ENCODE measurements at regions not wholly inside any gene's neighbourhood (a gene's known extent, or its start where the extent isn't known, plus 50 kb on each side); places are given as distances from the start of the nearest gene placed in this dataset.

DNA sequence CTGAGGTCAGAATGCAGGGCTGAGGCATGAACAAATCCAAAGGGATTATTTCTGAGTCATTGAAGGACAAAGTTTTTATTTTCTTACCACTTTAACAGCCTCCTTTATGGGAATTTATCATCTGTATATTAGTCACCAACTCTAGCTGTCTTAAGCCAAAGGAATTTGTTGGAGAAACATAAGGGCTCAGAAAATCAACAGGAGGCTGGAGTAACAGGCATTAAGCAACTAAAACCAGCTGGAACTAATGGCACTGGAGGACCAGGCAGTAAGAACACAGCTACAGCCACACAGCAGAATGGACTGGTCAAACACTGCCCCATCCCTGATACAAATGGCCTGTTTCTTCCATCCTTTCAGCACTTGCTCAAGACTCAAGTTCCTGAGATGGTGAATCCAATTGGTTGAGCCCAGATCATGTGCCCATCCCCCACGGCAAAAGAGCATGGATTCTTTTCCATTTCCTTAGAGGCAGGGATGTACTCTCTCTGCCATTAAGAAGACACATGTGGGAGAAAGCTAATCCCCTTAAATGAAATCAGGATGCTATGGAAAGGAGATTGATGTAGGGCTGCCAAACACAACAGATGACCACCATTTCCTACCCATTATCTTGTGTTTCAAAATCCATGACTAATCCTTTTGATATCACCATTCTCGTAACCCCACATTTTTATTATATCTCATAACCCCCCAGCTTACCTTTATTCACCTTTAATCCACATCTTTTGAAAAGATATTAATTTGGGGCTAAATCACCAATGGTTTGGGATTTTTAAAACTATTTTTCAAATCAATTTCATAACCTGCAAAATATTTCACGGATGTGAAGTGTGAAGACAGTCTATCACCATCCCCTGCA, 157.0 kb upstream of the FNDC3A start:
- TF ChIP-seq, protein P1, sequence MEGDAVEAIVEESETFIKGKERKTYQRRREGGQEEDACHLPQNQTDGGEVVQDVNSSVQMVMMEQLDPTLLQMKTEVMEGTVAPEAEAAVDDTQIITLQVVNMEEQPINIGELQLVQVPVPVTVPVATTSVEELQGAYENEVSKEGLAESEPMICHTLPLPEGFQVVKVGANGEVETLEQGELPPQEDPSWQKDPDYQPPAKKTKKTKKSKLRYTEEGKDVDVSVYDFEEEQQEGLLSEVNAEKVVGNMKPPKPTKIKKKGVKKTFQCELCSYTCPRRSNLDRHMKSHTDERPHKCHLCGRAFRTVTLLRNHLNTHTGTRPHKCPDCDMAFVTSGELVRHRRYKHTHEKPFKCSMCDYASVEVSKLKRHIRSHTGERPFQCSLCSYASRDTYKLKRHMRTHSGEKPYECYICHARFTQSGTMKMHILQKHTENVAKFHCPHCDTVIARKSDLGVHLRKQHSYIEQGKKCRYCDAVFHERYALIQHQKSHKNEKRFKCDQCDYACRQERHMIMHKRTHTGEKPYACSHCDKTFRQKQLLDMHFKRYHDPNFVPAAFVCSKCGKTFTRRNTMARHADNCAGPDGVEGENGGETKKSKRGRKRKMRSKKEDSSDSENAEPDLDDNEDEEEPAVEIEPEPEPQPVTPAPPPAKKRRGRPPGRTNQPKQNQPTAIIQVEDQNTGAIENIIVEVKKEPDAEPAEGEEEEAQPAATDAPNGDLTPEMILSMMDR (IDR thresholded peaks at IDR 0.05) = no peak
- peak; percentile 89 for TF ChIP-seq FOSL2 (IDR thresholded peaks at IDR 0.05; ENCODE audit: borderline replicate concordance, low read depth)
- TF ChIP-seq YY1 (IDR thresholded peaks at IDR 0.05; ENCODE audit: low read depth) = no peak
- no peak for TF ChIP-seq GATA2 (CRISPR knock-in tag; IDR thresholded peaks at IDR 0.05)
- TF ChIP-seq MXI1 (IDR thresholded peaks at IDR 0.05; ENCODE audit: low read depth, low read length) = no peak
- TF ChIP-seq, protein P2, sequence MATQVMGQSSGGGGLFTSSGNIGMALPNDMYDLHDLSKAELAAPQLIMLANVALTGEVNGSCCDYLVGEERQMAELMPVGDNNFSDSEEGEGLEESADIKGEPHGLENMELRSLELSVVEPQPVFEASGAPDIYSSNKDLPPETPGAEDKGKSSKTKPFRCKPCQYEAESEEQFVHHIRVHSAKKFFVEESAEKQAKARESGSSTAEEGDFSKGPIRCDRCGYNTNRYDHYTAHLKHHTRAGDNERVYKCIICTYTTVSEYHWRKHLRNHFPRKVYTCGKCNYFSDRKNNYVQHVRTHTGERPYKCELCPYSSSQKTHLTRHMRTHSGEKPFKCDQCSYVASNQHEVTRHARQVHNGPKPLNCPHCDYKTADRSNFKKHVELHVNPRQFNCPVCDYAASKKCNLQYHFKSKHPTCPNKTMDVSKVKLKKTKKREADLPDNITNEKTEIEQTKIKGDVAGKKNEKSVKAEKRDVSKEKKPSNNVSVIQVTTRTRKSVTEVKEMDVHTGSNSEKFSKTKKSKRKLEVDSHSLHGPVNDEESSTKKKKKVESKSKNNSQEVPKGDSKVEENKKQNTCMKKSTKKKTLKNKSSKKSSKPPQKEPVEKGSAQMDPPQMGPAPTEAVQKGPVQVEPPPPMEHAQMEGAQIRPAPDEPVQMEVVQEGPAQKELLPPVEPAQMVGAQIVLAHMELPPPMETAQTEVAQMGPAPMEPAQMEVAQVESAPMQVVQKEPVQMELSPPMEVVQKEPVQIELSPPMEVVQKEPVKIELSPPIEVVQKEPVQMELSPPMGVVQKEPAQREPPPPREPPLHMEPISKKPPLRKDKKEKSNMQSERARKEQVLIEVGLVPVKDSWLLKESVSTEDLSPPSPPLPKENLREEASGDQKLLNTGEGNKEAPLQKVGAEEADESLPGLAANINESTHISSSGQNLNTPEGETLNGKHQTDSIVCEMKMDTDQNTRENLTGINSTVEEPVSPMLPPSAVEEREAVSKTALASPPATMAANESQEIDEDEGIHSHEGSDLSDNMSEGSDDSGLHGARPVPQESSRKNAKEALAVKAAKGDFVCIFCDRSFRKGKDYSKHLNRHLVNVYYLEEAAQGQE (IDR thresholded peaks at IDR 0.05; ENCODE audit: low read depth, low read length) = no peak
- TF ChIP-seq, protein P3, sequence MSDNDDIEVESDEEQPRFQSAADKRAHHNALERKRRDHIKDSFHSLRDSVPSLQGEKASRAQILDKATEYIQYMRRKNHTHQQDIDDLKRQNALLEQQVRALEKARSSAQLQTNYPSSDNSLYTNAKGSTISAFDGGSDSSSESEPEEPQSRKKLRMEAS (IDR thresholded peaks at IDR 0.05; ENCODE audit: low read depth) = no peak
- peak; percentile 82 for TF ChIP-seq TCF12 (IDR thresholded peaks at IDR 0.05)
- no peak for TF ChIP-seq EZH2phosphoT487 (IDR thresholded peaks at IDR 0.05; ENCODE audit: borderline replicate concordance, low read depth)
